Neural progenitor cell (in vitro differentiated cells): ENCODE measurements at regions not wholly inside any gene's neighbourhood (a gene's known extent, or its start where the extent isn't known, plus 50 kb on each side); places are given as distances from the start of the nearest gene placed in this dataset.

ENCODE experiments used
- DNase-seq: peaks from one replicate; pipeline ENCODE4 v3.0.0-alpha.2; 2016; ENCODE audit warnings: low spot score
- H2AFZ ChIP-seq: fragments of 200-600 bp; sonication (generic); replicated peaks from 2 replicates; pipeline ENCODE4 v1.6.1; 2016; ENCODE audit warnings: antibody characterized with exemption
- H3F3A ChIP-seq: fragments of 200-600 bp; sonication (generic); 2 replicates; pipeline ENCODE4 v1.6.1; 2016; ENCODE audit warnings: antibody characterized with exemption, low read depth
- H3K27ac ChIP-seq: fragments of 200-600 bp; sonication (generic); 2 replicates; pipeline ENCODE4 v1.5.1; 2016; ENCODE audit warnings: mild to moderate bottlenecking
- H3K27me3 ChIP-seq: fragments of 200-600 bp; sonication (generic); 2 replicates; pipeline ENCODE4 v1.6.1; 2016; ENCODE audit warnings: mild to moderate bottlenecking, moderate library complexity
- H3K36me3 ChIP-seq: fragments of 200-600 bp; sonication (generic); 2 replicates; pipeline ENCODE4 v1.5.1; 2016
- H3K4me1 ChIP-seq: fragments of 200-600 bp; sonication (generic); 2 replicates; pipeline ENCODE4 v1.6.1; 2016; ENCODE audit warnings: mixed run types
- H3K4me2 ChIP-seq: fragments of 200-600 bp; sonication (generic); 2 replicates; pipeline ENCODE4 v1.6.1; 2016
- H3K4me3 ChIP-seq: fragments of 200-600 bp; sonication (generic); 2 replicates; pipeline ENCODE4 v1.5.1; 2016
- H3K79me2 ChIP-seq: fragments of 200-600 bp; sonication (generic); 2 replicates; pipeline ENCODE4 v1.6.1; 2016; ENCODE audit warnings: low read depth
- H3K9ac ChIP-seq: fragments of 200-600 bp; sonication (generic); 2 replicates; pipeline ENCODE4 v1.6.1; 2016
- H3K9me3 ChIP-seq: fragments of 200-600 bp; sonication (generic); 2 replicates; pipeline ENCODE4 v1.5.1; 2016; ENCODE audit warnings: low read depth
- H4K20me1 ChIP-seq: fragments of 200-600 bp; sonication (generic); 2 replicates; pipeline ENCODE4 v1.6.1; 2016; ENCODE audit warnings: low read depth
- H3K27ac Mint-ChIP-seq: 3 replicates; pipeline ENCODE4 v1.8.0; 2021; ENCODE audit warnings: mixed read lengths
- H3K27me3 Mint-ChIP-seq: 2 replicates; pipeline ENCODE4 v1.8.0; 2022; ENCODE audit warnings: low read depth, mild to moderate bottlenecking, inconsistent platforms, moderate library complexity, mixed read lengths; ENCODE audit not compliant: insufficient read depth
- H3K36me3 Mint-ChIP-seq: 3 replicates; pipeline ENCODE4 v1.8.0; 2021; ENCODE audit warnings: mixed read lengths
- H3K4me1 Mint-ChIP-seq: 3 replicates; pipeline ENCODE4 v1.8.0; 2021; ENCODE audit warnings: mixed read lengths
- H3K4me3 Mint-ChIP-seq: 3 replicates; pipeline ENCODE4 v1.8.0; 2021; ENCODE audit warnings: mild to moderate bottlenecking, moderate library complexity, mixed read lengths
- H3K9me3 Mint-ChIP-seq: 3 replicates; pipeline ENCODE4 v1.8.0; 2020; ENCODE audit warnings: mixed read lengths
- EZH2 ChIP-seq: fragments of 200-600 bp; sonication (generic); IDR thresholded peaks from 2 replicates; pipeline ENCODE4 v1.6.1; 2017; ENCODE audit warnings: antibody characterized with exemption, mild to moderate bottlenecking, moderate library complexity
- EZH2phosphoT487 ChIP-seq: fragments of 200-600 bp; sonication (generic); IDR thresholded peaks from 2 replicates; pipeline ENCODE4 v1.6.1; 2017; ENCODE audit warnings: antibody characterized with exemption
- TF ChIP-seq, protein P1 (sequence below): fragments of 200-600 bp; sonication (generic); IDR thresholded peaks from 2 replicates; pipeline ENCODE4 v1.5.1; 2017; ENCODE audit warnings: antibody characterized with exemption, mild to moderate bottlenecking

GRCh38 chr14:100403802-100404365 is 80.7 kb downstream of the SLC25A47 start:
- Histone ChIP-seq H3K27me3 (no peaks in the 10 kb centered on the region), H3K9me3 (no peaks in the 10 kb centered on the region), H3K36me3 (no peaks in the 10 kb centered on the region), H3F3A (peaks cover 3% of the 10 kb centered on the region), H3K4me3 (no peak overlapping the region), H3K4me2 (no peak overlapping the region), H3K4me1 (peaks cover 18% of the 10 kb centered on the region), H3K9ac (no peak overlapping the region), H3K27ac (no peak overlapping the region), H2AFZ (no peak overlapping the region), H4K20me1 (no peaks in the 10 kb centered on the region), H3K79me2 (no peaks in the 10 kb centered on the region)
- H3K27ac Mint-ChIP-seq: peak overlapping the region; percentile 50
- DNase-seq: no peak
- no peaks in the 10 kb centered on the region for H3K9me3 Mint-ChIP-seq
- no peak overlapping the region for H3K4me3 Mint-ChIP-seq
- no peaks in the 10 kb centered on the region for H3K36me3 Mint-ChIP-seq
- H3K27me3 Mint-ChIP-seq: peaks cover 3% of the 10 kb centered on the region
- peaks cover 63% of the 10 kb centered on the region for H3K4me1 Mint-ChIP-seq
- TF ChIP-seq, protein P1, sequence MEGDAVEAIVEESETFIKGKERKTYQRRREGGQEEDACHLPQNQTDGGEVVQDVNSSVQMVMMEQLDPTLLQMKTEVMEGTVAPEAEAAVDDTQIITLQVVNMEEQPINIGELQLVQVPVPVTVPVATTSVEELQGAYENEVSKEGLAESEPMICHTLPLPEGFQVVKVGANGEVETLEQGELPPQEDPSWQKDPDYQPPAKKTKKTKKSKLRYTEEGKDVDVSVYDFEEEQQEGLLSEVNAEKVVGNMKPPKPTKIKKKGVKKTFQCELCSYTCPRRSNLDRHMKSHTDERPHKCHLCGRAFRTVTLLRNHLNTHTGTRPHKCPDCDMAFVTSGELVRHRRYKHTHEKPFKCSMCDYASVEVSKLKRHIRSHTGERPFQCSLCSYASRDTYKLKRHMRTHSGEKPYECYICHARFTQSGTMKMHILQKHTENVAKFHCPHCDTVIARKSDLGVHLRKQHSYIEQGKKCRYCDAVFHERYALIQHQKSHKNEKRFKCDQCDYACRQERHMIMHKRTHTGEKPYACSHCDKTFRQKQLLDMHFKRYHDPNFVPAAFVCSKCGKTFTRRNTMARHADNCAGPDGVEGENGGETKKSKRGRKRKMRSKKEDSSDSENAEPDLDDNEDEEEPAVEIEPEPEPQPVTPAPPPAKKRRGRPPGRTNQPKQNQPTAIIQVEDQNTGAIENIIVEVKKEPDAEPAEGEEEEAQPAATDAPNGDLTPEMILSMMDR: no peak
- no peak for TF ChIP-seq EZH2

DNA sequence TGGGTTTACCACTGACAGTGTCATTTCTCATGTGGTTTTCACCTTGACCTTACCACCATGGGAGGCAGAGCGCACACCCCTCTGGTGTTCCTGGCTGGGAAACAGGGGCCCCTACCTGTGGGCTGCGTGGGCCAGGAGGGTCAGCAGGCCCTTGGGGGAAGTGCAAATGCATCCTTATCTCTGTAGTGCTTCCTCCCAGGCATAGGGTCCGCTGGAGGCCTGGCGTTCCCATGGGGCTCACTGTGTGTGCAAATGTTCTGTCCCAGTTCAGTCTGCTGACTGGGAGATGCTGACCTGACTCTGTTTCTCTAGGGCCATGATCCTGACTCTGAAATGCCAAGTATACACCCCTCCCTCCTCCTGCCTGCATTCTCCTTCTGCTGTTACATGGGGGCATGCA is 81.3 kb downstream of the SLC25A47 start:
- TF ChIP-seq EZH2phosphoT487 (no peak), EZH2 (no peak)
- TF ChIP-seq, protein P1: no peak
- Histone ChIP-seq H3F3A (no peaks in the 10 kb centered on the region), H3K4me2 (no peak overlapping the region), H2AFZ (no peak overlapping the region), H4K20me1 (no peaks in the 10 kb centered on the region), H3K4me1 (peaks cover 14% of the 10 kb centered on the region), H3K27ac (no peak overlapping the region), H3K4me3 (no peak overlapping the region), H3K9ac (no peak overlapping the region), H3K79me2 (no peaks in the 10 kb centered on the region), H3K9me3 (no peaks in the 10 kb centered on the region), H3K36me3 (no peaks in the 10 kb centered on the region), H3K27me3 (no peaks in the 10 kb centered on the region)
- peaks cover 3% of the 10 kb centered on the region for H3K27me3 Mint-ChIP-seq
- no peaks in the 10 kb centered on the region for H3K36me3 Mint-ChIP-seq
- H3K4me1 Mint-ChIP-seq: peaks cover 63% of the 10 kb centered on the region
- no peak for DNase-seq
- H3K9me3 Mint-ChIP-seq: no peaks in the 10 kb centered on the region
- H3K27ac Mint-ChIP-seq: peak overlapping the region; percentile 62
- no peak overlapping the region for H3K4me3 Mint-ChIP-seq

DNA sequence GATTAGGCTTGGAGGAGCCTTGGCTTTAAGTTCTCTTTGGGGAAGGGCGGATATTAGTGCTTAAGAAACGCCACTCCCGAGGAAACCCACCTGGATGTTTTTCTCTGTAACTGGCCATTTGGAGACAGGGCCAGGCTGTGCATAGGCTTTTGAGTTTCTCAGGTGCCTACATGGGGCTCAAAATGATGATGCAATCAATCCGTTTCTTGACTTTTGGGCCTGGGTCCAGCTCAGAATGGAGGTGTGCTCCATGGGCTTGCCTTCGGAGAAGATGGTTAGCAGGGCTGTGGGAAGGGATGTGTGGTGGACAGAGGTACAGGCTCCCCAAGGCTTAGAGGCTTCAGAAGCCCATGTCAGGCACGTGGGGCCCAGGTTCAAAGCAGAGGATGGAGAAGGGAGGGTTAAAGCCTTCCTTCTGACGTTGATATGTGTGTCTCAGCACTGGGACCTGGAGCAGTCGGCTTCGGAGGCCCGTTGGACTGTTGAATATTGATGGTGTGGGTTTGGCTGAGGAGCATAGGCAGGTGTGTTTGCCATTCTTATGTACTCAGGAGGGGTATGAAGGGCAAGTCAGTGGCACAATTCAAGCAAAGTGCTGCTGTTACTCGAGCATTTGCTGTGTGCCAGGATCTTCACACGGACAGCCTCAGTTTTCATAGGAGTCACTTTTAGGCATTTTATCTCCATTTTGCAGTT is 82.8 kb downstream of the SLC25A47 start:
- peak overlapping the region; percentile 84 for H3K27ac Mint-ChIP-seq
- peaks cover 60% of the 10 kb centered on the region for H3K4me1 Mint-ChIP-seq
- no peaks in the 10 kb centered on the region for H3K9me3 Mint-ChIP-seq

More for the DNA sequence above, 82.8 kb downstream of the SLC25A47 start:
- Mint-ChIP-seq H3K4me3 (no peak overlapping the region), H3K27me3 (peaks cover 3% of the 10 kb centered on the region), H3K36me3 (no peaks in the 10 kb centered on the region)
- Histone ChIP-seq H4K20me1 (no peaks in the 10 kb centered on the region), H3F3A (peaks cover 5% of the 10 kb centered on the region), H3K9me3 (no peaks in the 10 kb centered on the region), H3K27me3 (no peaks in the 10 kb centered on the region), H3K27ac (no peak overlapping the region), H3K36me3 (no peaks in the 10 kb centered on the region), H3K79me2 (no peaks in the 10 kb centered on the region), H3K4me3 (no peak overlapping the region), H3K9ac (no peak overlapping the region), H3K4me2 (no peak overlapping the region), H2AFZ (no peak overlapping the region), H3K4me1 (peaks cover 15% of the 10 kb centered on the region)
- no peak for DNase-seq
- TF ChIP-seq EZH2 (no peak), EZH2phosphoT487 (no peak)
- TF ChIP-seq, protein P1: no peak
